Panc1 (cell line): ENCODE measurements at regions not wholly inside any gene's neighbourhood (a gene's known extent, or its start where the extent isn't known, plus 50 kb on each side); places are given as distances from the start of the nearest gene placed in this dataset.

Source experiments
- CTCF ChIP-seq: fragments of 450-650 bp; IDR thresholded peaks from 2 replicates; pipeline ENCODE4 v1.5.1; 2017; ENCODE audit warnings: mild to moderate bottlenecking
- POLR2AphosphoS5 ChIP-seq: IDR thresholded peaks from 2 replicates; pipeline ENCODE4 v1.6.1; 2012; ENCODE audit warnings: mild to moderate bottlenecking, low read depth, low read length, moderate library complexity
- REST ChIP-seq, 2 experiments: IDR thresholded peaks; 2 replicates each; pipeline ENCODE4 v1.6.1; 2011 to 2012; ENCODE audit warnings: low read depth in 2 of 2, control low read depth in 1 of 2, low read length in 1 of 2, mild to moderate bottlenecking in 1 of 2, moderate library complexity in 1 of 2; ENCODE audit not compliant: insufficient read depth in 1 of 2
- SIN3A ChIP-seq: IDR thresholded peaks from 2 replicates; pipeline ENCODE4 v1.6.1; 2012; ENCODE audit warnings: low read depth, mild to moderate bottlenecking, low read length, moderate library complexity, borderline replicate concordance; ENCODE audit not compliant: insufficient read depth

GRCh38 chr5:51002368-51002767 lies 335.9 kb downstream of the PARP8 start:
- no peak for TF ChIP-seq CTCF
- TF ChIP-seq SIN3A: no peak
- no peak for TF ChIP-seq POLR2AphosphoS5
- TF ChIP-seq REST (IDR thresholded peaks at IDR 0.05; ENCODE audit: insufficient read depth in 1 of 2, low read depth in 2 of 2, low read length in 1 of 2): no peak
